ENCODE measurements at regions not wholly inside any gene's neighbourhood (a gene's known extent, or its start where the extent isn't known, plus 50 kb on each side); places are given as distances from the start of the nearest gene placed in this dataset.
"Not testable (repeated sequence)": the region's sequence is repeated elsewhere in the genome, so short reads cannot be mapped to it uniquely, and the experiment has no call there.

DNA sequence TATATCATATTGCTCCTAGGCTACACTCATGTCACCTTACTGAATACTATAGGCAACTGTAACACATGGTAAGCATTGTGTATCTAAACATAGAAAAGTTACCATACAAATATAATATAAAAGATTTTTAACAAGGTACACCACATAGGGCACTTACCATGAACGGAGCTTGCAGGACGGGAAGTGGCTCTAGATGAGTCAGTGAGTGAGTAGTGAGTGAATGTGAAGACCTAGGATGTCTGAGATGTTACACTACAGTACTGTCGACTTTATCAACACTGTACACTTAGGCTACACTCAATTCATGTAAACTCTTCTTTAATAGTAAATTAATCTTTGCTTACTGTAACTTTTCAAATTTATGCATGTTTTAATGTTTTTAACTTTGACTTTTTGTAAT is 81.0 kb upstream of the PLD5 start:
- no peak overlapping the region for H3K4me3 ChIP-seq (ENCODE audit: low read length)
- no peak for TF ChIP-seq ZNF274 (IDR thresholded peaks at IDR 0.05; ENCODE audit: low read depth, low read length)

DNA sequence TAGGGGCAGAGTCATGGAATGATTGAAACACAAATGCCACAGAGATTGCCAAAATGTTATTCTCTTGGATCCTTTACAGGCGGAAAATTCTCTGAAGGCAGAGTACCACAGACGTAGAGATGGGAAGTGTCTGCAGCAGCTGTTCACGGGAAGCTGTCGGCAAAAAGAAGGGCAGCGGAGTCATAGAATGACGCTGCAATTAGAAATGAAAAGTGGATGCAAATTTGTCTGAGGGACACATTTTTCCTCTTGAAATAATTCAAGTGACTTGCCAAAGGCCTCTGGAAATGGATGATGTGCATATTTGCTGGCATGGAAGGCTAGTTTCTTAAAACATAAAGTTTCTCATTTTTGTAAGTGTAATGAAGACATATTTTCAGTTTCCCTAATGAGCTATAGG is 77.5 kb upstream of the PLD5 start:
- no peak for TF ChIP-seq ZNF274 (IDR thresholded peaks at IDR 0.05; ENCODE audit: low read depth, low read length)
- H3K4me3 ChIP-seq (ENCODE audit: low read length), result no peak overlapping the region

DNA sequence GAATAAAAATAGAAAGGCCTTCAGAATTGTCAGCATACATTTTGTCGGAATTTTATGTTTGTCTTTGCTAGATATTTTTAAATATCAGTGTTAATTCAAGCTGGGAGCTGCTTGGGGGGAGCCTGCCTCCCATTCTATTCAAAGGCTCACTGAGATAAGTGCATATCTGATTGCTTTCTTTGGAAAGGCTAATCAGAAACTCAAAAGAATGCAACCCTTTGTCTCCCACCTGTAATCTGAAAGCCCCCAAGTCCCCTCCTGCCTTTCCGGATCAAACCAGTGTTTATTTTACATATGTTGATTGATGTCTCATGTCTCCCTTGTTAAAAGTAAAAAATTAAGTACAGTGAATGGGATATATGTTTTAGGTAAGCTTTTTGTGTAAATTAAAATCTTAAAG is 69.3 kb upstream of the PLD5 start:
- H3K4me3 ChIP-seq (ENCODE audit: low read length), result not testable (repeated sequence)

DNA sequence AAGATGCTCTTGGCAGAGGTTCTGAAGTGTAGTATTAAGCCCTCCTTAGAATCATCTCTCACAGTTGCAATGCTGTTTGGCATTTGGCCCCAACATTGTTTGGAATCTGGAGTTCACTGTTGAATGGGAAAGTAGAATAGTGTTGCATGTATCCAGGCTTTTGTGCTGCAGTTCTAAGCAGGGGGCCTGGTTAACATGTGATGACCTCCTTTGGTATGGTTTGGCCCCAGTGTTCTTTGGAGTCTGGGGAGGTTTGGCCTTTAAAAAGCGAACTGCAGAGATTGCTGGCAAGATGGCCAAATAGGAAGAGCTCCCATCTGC is 61.8 kb upstream of the PLD5 start:
- no peak for TF ChIP-seq ZNF274 (IDR thresholded peaks at IDR 0.05; ENCODE audit: low read depth, low read length)
- no peak overlapping the region for H3K4me3 ChIP-seq (ENCODE audit: low read length)

DNA sequence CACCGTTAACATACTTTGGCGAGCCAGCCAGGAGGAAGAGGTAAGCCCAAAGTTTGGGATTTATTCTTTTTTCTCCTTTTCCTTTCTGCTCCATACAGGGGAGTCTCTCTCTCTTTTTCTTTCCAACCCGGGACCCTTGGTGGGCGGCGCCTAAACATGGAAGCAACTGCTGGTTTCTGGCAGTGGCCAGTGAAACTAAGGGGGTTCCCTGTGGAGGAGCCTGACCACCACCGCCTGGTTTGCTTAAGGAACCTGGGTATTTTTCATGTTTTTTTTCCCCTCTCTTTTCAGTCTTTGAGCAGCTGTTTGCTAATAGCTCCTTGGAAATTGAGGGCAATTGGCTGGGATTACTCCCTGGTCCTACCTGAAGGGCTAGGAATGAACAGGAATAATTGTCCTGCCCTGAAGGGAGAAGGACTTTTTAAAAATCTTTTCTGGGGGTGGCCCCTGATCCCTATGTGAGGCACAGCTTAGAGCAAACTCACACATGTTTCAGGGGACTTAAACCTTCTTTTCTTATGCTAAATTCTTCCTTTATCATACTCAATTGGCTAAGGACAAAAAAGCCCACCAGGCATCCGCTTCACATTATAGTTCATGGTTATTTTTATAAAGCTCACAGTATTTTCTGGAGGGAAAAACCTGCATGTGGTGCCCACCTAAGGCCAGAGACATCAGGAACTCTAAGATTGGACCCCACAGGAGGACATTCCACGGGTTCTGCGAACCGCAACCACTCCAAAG is 61.3 kb upstream of the PLD5 start:
- no peak overlapping the region for H3K4me3 ChIP-seq (ENCODE audit: low read length)
- TF ChIP-seq ZNF274 (IDR thresholded peaks at IDR 0.05; ENCODE audit: low read depth, low read length), result no peak

DNA sequence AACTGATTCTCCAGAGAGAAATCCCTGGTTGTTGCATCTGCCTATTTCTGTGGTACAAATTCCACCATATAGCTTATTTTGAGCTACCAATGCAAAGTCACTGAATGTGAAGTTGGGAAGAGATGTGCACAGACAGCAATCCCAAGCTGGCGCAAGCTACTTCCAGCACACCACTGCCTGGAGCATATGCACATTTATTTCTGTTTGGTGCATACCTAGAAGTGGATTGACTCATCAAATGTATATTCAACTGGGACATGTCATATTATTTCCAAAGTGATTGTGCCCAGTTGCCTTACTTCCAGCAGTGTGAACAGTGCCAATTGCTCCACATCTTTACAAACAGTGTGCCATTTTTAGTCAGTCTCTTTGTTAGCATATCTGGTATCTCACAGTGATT is 58.2 kb upstream of the PLD5 start:
- H3K4me3 ChIP-seq (ENCODE audit: low read length), result no peak overlapping the region
- TF ChIP-seq ZNF274 (IDR thresholded peaks at IDR 0.05; ENCODE audit: low read depth, low read length), result no peak

DNA sequence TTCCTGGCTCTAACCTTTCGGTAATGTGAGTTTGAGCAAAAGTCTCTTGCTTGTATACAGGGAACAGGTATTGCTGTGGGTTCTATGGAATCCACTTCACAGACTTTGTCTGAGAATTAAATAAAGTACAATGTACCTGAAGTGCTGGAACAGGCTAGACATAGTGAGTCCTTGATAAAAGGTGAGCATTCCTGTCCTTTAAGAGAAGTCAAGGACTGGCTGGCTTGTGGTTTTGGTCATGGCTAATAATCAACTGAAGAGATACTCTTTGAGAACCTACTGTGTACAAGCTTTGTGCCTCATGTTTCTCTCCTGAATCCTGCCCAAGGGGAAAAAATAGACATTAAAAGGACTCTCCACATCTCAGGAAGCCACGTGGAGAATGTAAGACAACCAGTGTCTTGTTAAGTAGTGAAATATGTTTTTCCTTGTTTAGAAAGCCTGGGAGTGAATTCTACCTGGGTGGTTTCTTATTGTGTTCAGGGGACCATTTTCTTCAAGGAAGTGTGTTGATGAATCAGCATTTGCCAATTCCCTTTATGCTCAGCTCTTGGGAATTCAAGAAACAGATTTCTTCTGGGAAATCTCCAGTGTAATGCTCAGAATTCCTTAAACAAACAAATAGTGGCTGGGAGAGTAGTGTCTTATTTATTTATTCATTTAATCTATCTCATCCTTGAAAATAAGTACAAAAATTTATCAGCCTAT is 55.2 kb upstream of the PLD5 start:
- no peak for TF ChIP-seq ZNF274 (IDR thresholded peaks at IDR 0.05; ENCODE audit: low read depth, low read length)
- H3K4me3 ChIP-seq (ENCODE audit: low read length), result no peak overlapping the region
